ENCODE measurements at regions not wholly inside any gene's neighbourhood (a gene's known extent, or its start where the extent isn't known, plus 50 kb on each side); places are given as distances from the start of the nearest gene placed in this dataset.
A peak's percentile ranks its signal among the peaks of the same experiment; 100 is the strongest.

DNA sequence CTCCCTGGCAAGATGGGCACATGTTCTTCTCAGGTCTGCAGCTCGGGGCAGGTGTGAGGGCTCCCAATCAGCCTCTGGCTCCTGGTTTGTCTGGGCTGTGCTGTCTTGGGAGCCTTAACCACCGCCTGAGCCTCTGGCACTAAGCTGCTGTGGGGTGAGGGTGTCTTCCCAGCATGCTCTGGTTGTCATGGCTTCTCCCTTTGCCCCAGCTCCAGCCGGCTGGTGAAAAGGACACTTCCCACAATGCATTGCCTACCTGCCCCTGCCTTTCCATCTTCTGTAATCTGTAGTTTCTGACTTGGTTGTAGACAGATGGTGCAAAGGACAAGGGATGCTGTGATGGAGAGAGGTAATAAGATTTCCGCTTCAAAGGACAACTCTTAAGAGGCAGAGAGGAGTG is 295.3 kb downstream of the TLE3 start:
- no peak overlapping the region for H3K4me3 ChIP-seq (ENCODE audit: low read depth, low read length)
- TF ChIP-seq, protein P1, sequence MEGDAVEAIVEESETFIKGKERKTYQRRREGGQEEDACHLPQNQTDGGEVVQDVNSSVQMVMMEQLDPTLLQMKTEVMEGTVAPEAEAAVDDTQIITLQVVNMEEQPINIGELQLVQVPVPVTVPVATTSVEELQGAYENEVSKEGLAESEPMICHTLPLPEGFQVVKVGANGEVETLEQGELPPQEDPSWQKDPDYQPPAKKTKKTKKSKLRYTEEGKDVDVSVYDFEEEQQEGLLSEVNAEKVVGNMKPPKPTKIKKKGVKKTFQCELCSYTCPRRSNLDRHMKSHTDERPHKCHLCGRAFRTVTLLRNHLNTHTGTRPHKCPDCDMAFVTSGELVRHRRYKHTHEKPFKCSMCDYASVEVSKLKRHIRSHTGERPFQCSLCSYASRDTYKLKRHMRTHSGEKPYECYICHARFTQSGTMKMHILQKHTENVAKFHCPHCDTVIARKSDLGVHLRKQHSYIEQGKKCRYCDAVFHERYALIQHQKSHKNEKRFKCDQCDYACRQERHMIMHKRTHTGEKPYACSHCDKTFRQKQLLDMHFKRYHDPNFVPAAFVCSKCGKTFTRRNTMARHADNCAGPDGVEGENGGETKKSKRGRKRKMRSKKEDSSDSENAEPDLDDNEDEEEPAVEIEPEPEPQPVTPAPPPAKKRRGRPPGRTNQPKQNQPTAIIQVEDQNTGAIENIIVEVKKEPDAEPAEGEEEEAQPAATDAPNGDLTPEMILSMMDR (IDR thresholded peaks at IDR 0.05; ENCODE audit: insufficient read depth, low read depth, low read length), result no peak
- no peak for DNase-seq (ENCODE audit: low read depth)

DNA sequence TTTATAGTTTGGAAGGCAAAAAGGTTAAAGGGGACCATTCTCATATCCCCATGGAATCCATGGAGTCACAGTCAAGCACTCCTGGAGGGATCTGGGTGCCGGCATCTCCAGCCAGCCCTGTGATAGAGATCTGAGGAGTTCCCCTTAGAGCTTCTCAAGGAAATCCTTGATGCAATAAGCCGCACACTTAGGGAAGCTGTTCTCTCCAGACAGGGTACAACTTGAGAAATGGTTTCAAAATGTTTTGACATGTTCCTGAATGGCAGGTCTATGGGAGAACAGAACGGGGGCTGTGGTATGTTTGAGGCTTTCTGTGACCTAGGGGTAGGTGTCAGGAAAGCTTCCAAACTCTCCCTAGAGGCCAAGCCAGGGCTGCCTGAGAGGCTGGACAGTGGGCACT is 292.9 kb downstream of the TLE3 start:
- DNase-seq (ENCODE audit: low read depth), result no peak
- TF ChIP-seq, protein P1 (IDR thresholded peaks at IDR 0.05; ENCODE audit: insufficient read depth, low read depth, low read length), result no peak
- H3K4me3 ChIP-seq (ENCODE audit: low read depth, low read length), result no peak overlapping the region

DNA sequence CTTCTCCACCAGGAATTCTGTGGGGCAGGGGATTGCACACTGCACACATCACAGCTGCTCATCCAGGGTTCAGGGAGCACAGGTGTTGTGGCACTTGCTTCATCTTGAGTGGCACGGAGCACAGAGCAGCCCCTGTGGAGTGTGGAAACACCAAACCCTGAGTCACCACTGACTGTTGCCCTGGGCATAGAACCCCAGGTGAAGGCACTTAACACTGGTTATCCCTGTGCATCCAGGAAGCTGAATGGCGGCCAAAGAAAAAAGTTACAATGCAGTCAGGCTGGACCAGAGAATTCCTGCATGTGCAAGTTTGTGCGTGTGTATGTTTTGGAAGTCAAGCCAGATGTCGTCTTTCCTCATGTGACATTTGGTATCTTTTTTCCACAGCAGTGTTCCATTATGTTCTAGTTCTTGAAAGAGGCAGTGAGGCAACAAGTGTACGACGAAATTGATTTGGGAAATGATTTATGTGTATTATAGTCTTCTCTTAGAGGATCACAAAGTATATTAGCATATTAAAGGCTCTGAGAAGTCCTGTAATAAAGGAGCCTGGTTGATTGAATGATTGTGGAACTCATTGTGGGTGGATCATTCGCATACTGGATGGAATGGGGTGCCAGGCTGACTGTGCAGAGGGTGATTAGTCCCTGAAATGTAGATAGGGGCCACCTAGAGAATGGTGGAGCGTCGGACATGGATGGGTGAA is 292.3 kb downstream of the TLE3 start:
- TF ChIP-seq, protein P1 (IDR thresholded peaks at IDR 0.05; ENCODE audit: insufficient read depth, low read depth, low read length), result no peak
- DNase-seq (ENCODE audit: low read depth), result no peak

DNA sequence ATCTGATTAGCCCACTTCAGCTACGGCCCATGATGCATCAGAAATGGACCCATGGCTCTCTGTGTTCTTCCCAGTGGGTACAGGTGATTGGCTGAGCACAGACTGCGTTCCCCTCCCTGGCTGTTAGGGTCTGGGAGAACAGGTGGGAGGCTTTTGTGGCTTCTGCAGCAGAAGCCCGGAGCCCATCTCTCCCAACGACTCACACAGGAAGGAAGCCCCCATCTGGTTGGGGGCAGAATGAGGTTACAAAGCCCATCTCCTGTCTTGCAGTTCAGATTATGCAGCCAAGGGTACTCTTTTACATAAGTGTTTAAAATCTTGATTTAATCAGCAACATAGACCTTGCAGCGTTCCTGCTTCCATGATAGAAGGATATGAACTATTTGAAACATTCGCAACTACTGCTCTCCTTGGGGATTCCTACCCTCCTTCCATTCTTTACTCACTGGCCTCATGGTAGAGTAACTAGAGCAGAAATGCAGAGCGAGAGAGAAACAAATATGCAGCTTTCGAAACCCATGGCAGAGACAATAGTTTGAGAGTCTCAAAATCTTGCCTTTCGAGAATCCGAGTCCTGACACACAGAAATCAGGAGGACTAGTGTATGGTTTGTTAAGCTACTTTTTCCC is 291.3 kb downstream of the TLE3 start:
- no peak for DNase-seq (ENCODE audit: low read depth)
- TF ChIP-seq, protein P1 (IDR thresholded peaks at IDR 0.05; ENCODE audit: insufficient read depth, low read depth, low read length), result no peak
- H3K4me3 ChIP-seq (ENCODE audit: low read depth, low read length), result no peak overlapping the region

More for the DNA sequence above, 292.3 kb downstream of the TLE3 start:
- no peak overlapping the region for H3K4me3 ChIP-seq (ENCODE audit: low read depth, low read length)

DNA sequence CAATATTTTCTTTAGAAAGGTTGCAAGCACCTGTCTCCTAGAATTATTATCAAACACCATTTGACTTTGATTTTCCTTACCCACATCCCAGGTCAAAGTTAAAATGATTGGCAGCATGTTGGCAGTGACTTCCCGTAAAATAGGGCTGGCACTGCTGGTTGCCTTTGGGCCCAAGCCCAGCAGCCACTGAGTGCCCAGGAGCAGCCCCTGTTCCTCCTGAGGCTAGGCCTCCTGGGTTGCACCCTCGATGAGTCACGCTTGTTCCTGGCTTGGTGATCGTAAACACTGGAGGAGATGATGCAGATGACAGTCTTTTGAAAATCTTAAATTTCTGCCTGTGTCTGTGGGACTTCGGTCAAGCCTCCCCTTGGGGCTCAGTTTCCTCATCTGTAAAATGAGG is 290.0 kb downstream of the TLE3 start:
- TF ChIP-seq, protein P1 (IDR thresholded peaks at IDR 0.05; ENCODE audit: insufficient read depth, low read depth, low read length), result no peak
- no peak overlapping the region for H3K4me3 ChIP-seq (ENCODE audit: low read depth, low read length)
- peak; percentile 67 for DNase-seq (ENCODE audit: low read depth)

DNA sequence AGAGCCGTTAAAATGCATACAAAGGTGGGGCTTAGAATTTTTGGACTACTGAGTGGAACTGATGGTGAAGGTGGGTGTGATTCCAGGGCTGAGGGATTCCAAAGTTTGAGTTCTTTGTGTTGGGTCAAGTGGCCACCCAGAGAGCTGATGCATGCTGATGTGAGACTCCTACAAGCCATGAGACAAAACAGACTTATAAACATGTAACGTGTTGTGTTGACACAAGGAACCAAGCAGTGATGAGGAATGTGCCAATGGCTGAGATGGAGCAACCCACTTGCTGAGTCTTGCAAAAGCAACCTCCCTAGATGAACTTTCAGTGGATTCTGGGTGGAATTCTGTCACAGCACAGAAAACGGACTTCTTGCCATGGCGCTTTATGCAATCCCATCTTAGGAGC is 289.0 kb downstream of the TLE3 start:
- TF ChIP-seq, protein P1 (IDR thresholded peaks at IDR 0.05; ENCODE audit: insufficient read depth, low read depth, low read length), result no peak
- no peak overlapping the region for H3K4me3 ChIP-seq (ENCODE audit: low read depth, low read length)
- peak; percentile 84 for DNase-seq (ENCODE audit: low read depth)

Measured in fibroblast of villous mesenchyme (primary cell).